Smooth muscle cell (in vitro differentiated cells): ENCODE measurements at regions not wholly inside any gene's neighbourhood (a gene's known extent, or its start where the extent isn't known, plus 50 kb on each side); places are given as distances from the start of the nearest gene placed in this dataset.

Experiments
- DNase-seq: peaks from one replicate; lab custom pipeline; 2025; ENCODE audit not compliant: unreplicated experiment; lab: John Stamatoyannopoulos, UW
- H2AFZ ChIP-seq: fragments of 200-600 bp; sonication (generic); 2 replicates; pipeline ENCODE4 v1.6.0; 2016; ENCODE audit warnings: antibody characterized with exemption, low read depth, mild to moderate bottlenecking
- H3F3A ChIP-seq: fragments of 200-600 bp; sonication (generic); 2 replicates; pipeline ENCODE4 v1.6.0; 2017; ENCODE audit warnings: antibody characterized with exemption, low read depth
- H3K27ac ChIP-seq: fragments of 200-600 bp; sonication (generic); 2 replicates; pipeline ENCODE4 v1.5.1; 2016; ENCODE audit warnings: low read depth, mild to moderate bottlenecking
- H3K27me3 ChIP-seq: fragments of 200-600 bp; sonication (generic); 2 replicates; pipeline ENCODE4 v1.6.1; 2016; ENCODE audit warnings: low read depth, mild to moderate bottlenecking
- H3K36me3 ChIP-seq: fragments of 200-600 bp; sonication (generic); 2 replicates; pipeline ENCODE4 v1.5.1; 2016; ENCODE audit warnings: low read depth
- H3K4me1 ChIP-seq: fragments of 200-600 bp; sonication (generic); 2 replicates; pipeline ENCODE4 v1.5.1; 2016; ENCODE audit warnings: low read depth
- H3K4me2 ChIP-seq: fragments of 200-600 bp; sonication (generic); 2 replicates; pipeline ENCODE4 v1.6.0; 2016; ENCODE audit warnings: mild to moderate bottlenecking
- H3K4me3 ChIP-seq: fragments of 200-600 bp; sonication (generic); 2 replicates; pipeline ENCODE4 v1.5.1; 2016; ENCODE audit warnings: mild to moderate bottlenecking
- H3K79me2 ChIP-seq: fragments of 200-600 bp; sonication (generic); 2 replicates; pipeline ENCODE4 v1.6.0; 2016; ENCODE audit warnings: low read depth, mild to moderate bottlenecking
- H3K9ac ChIP-seq: fragments of 200-600 bp; sonication (generic); 2 replicates; pipeline ENCODE4 v1.6.0; 2016; ENCODE audit warnings: low read depth
- H3K9me3 ChIP-seq: fragments of 200-600 bp; sonication (generic); replicated peaks from 2 replicates; pipeline ENCODE4 v1.5.1; 2016; ENCODE audit warnings: low read depth
- H4K20me1 ChIP-seq: fragments of 200-600 bp; sonication (generic); 2 replicates; pipeline ENCODE4 v1.6.0; 2016; ENCODE audit warnings: low read depth
- CTCF ChIP-seq: fragments of 200-600 bp; sonication (generic); IDR thresholded peaks from 2 replicates; pipeline ENCODE4 v1.5.1; 2017; ENCODE audit warnings: borderline replicate concordance, mild to moderate bottlenecking, antibody characterized with exemption; ENCODE audit not compliant: insufficient read depth, poor library complexity, severe bottlenecking
- WGBS: methylation state at CpG from one replicate; pipeline ENCODE4 v1.1.7; 2016; ENCODE audit warnings: low lambda C conversion rate; 5-methylcytosine and 5-hydroxymethylcytosine counted together

- H3K9me3 ChIP-seq = no peaks in the 10 kb centered on the region
- TF ChIP-seq CTCF = no peak
- no peak overlapping the region for H3K4me2 ChIP-seq
- no peak overlapping the region for H3K4me3 ChIP-seq
- H4K20me1 ChIP-seq = no peaks in the 10 kb centered on the region
- H3F3A ChIP-seq = no peaks in the 10 kb centered on the region
- no peaks in the 10 kb centered on the region for H3K36me3 ChIP-seq
- H3K79me2 ChIP-seq = no peaks in the 10 kb centered on the region
- H2AFZ ChIP-seq = no peak overlapping the region
- H3K4me1 ChIP-seq = no peaks in the 10 kb centered on the region
- H3K27ac ChIP-seq = no peak overlapping the region
- H3K27me3 ChIP-seq = no peaks in the 10 kb centered on the region
- no peak for DNase-seq
- no peak overlapping the region for H3K9ac ChIP-seq
- WGBS = 96% methylated on average over 8 of the region's 8 CpGs
Measured at GRCh38 chr14:101249676-101250036, 311.6 kb upstream of the DIO3 start.

GRCh38 chr14:101250336-101250947, 310.9 kb upstream of the DIO3 start:
- no peaks in the 10 kb centered on the region for H3K79me2 ChIP-seq
- H3K4me3 ChIP-seq = no peak overlapping the region
- no peaks in the 10 kb centered on the region for H3K27me3 ChIP-seq
- no peaks in the 10 kb centered on the region for H3K36me3 ChIP-seq
- H3K27ac ChIP-seq = no peak overlapping the region
- no peak overlapping the region for H3K4me2 ChIP-seq
- no peak for TF ChIP-seq CTCF
- no peaks in the 10 kb centered on the region for H3K4me1 ChIP-seq
- H4K20me1 ChIP-seq = no peaks in the 10 kb centered on the region
- H3F3A ChIP-seq = no peaks in the 10 kb centered on the region
- no peak overlapping the region for H2AFZ ChIP-seq
- H3K9ac ChIP-seq = no peak overlapping the region
- no peaks in the 10 kb centered on the region for H3K9me3 ChIP-seq
- 91% methylated on average over 17 of the region's 17 CpGs for whole genome bisulfite sequencing
- no peak for DNase-seq

- no peak for TF ChIP-seq CTCF
- no peak overlapping the region for H2AFZ ChIP-seq
- 97% methylated on average over 15 of the region's 15 CpGs for WGBS
- H4K20me1 ChIP-seq = no peaks in the 10 kb centered on the region
- H3K79me2 ChIP-seq = no peaks in the 10 kb centered on the region
- H3K27ac ChIP-seq = no peak overlapping the region
- H3K9me3 ChIP-seq = no peaks in the 10 kb centered on the region
- no peak overlapping the region for H3K9ac ChIP-seq
- H3K4me2 ChIP-seq = no peak overlapping the region
- no peak overlapping the region for H3K4me3 ChIP-seq
- DNase-seq = no peak
- no peaks in the 10 kb centered on the region for H3F3A ChIP-seq
- no peaks in the 10 kb centered on the region for H3K27me3 ChIP-seq
- H3K36me3 ChIP-seq = no peaks in the 10 kb centered on the region
- H3K4me1 ChIP-seq = no peaks in the 10 kb centered on the region
Measured at GRCh38 chr14:101250948-101251811, 310.1 kb upstream of the DIO3 start.
